Panc1 (cell line): ENCODE measurements at regions not wholly inside any gene's neighbourhood (a gene's known extent, or its start where the extent isn't known, plus 50 kb on each side); places are given as distances from the start of the nearest gene placed in this dataset.
A peak's percentile ranks its signal among the peaks of the same experiment; 100 is the strongest.

ENCODE experiments used
- ATAC-seq: fragments of 200-7000 bp; cut with Tn5 transposase; 2 replicates; pipeline ENCODE4 v1.9.1; 2020; ENCODE audit warnings: mild to moderate bottlenecking, moderate library complexity
- BruUV-seq: library from RNA; stranded (reverse); fragments of 400-500 nt; replicated peaks from 2 replicates; lab custom pipeline; 2021; lab: Mats Ljungman, UMichigan
- CTCF ChIA-PET: fragments of 300-600 bp; sonication (Branson Sonifier 250); formaldehyde crosslinking; loops from one replicate; lab custom pipeline; 2022; ENCODE audit warnings: antibody characterized with exemption; lab: Charles Lee
- POLR2A ChIA-PET: fragments of 300-600 bp; sonication (Branson Sonifier 250); formaldehyde crosslinking; loops from one replicate; lab custom pipeline; 2022; ENCODE audit warnings: antibody characterized with exemption; lab: Charles Lee
- DNase-seq: peaks from one replicate; pipeline ENCODE4 v3.0.0-alpha.2; 2010; ENCODE audit warnings: low read depth, low spot score
- H3K27ac ChIP-seq: 2 replicates; pipeline ENCODE4 v1.5.1; 2011; ENCODE audit warnings: mild to moderate bottlenecking, low read length, inconsistent platforms
- H3K27me3 ChIP-seq: fragments of 200-500 bp; sonication (Bioruptor generic); 2 replicates; pipeline ENCODE4 v1.6.0; 2014; ENCODE audit warnings: low read length, inconsistent platforms; ENCODE audit not compliant: control insufficient read depth, insufficient read depth
- H3K36me3 ChIP-seq: fragments of 200-500 bp; sonication (Bioruptor generic); 2 replicates; pipeline ENCODE4 v1.5.1; 2014; ENCODE audit warnings: inconsistent platforms, mild to moderate bottlenecking, low read length, moderate library complexity; ENCODE audit not compliant: control insufficient read depth, insufficient read depth
- H3K4me1 ChIP-seq: 2 replicates; pipeline ENCODE4 v1.5.1; 2011; ENCODE audit warnings: inconsistent platforms, mild to moderate bottlenecking, low read length, moderate library complexity; ENCODE audit not compliant: control insufficient read depth, insufficient read depth
- H3K4me3 ChIP-seq, 2 experiments: 2 replicates each; pipeline ENCODE4 v1.5.1; 2011 to 2012; ENCODE audit warnings: low read depth in 2 of 2, low read length in 2 of 2, mild to moderate bottlenecking in 2 of 2, inconsistent platforms in 1 of 2, moderate library complexity in 1 of 2
- H3K9me3 ChIP-seq: fragments of 200-500 bp; sonication (Bioruptor generic); 2 replicates; pipeline ENCODE4 v1.5.1; 2014; ENCODE audit warnings: low read depth, mild to moderate bottlenecking, inconsistent platforms, low read length, moderate library complexity; ENCODE audit not compliant: control insufficient read depth, insufficient read depth
- CTCF ChIP-seq: fragments of 450-650 bp; IDR thresholded peaks from 2 replicates; pipeline ENCODE4 v1.5.1; 2017; ENCODE audit warnings: mild to moderate bottlenecking
- POLR2AphosphoS5 ChIP-seq: IDR thresholded peaks from 2 replicates; pipeline ENCODE4 v1.6.1; 2012; ENCODE audit warnings: mild to moderate bottlenecking, low read depth, low read length, moderate library complexity
- REST ChIP-seq, 2 experiments: IDR thresholded peaks; 2 replicates each; pipeline ENCODE4 v1.6.1; 2011 to 2012; ENCODE audit warnings: low read depth in 2 of 2, control low read depth in 1 of 2, low read length in 1 of 2, mild to moderate bottlenecking in 1 of 2, moderate library complexity in 1 of 2; ENCODE audit not compliant: insufficient read depth in 1 of 2
- SIN3A ChIP-seq: IDR thresholded peaks from 2 replicates; pipeline ENCODE4 v1.6.1; 2012; ENCODE audit warnings: low read depth, mild to moderate bottlenecking, low read length, moderate library complexity, borderline replicate concordance; ENCODE audit not compliant: insufficient read depth
- TCF7L2 ChIP-seq: IDR thresholded peaks from 2 replicates; pipeline ENCODE4 v1.6.1; 2011; ENCODE audit warnings: mild to moderate bottlenecking, low read depth, low read length, inconsistent platforms
- in situ Hi-C: cut with HindIII; loops from 2 replicates; pipeline ENCODE4 v1.10.0; 2016; ENCODE audit warnings: low sequenced_read_pairs, low pct_unique_long_range_greater_than_20kb
- intact Hi-C: fragments of 100-400 bp; cut with micrococcal nuclease; formaldehyde crosslinking; loops from one replicate; pipeline ENCODE4 v1.10.0; 2022; ENCODE audit not compliant: unreplicated experiment

GRCh38 chr15:70308735-70309434 lies 211.2 kb upstream of the TLE3 start:
- ATAC-seq (no peak), DNase-seq (no peak)
- in situ Hi-C loops, result no loop called here
- no TSS peak for BruUV-seq
- Histone ChIP-seq H3K9me3 (peaks cover 7% of the 10 kb centered on the region; the same call in 1 of the 2 replicates), H3K27me3 (no peaks in the 10 kb centered on the region), H3K4me1 (no peaks in the 10 kb centered on the region), H3K4me3 (no peak overlapping the region), H3K27ac (no peak overlapping the region), H3K36me3 (no peaks in the 10 kb centered on the region)
- no peak for TF ChIP-seq SIN3A
- no peak for TF ChIP-seq POLR2AphosphoS5
- no peak for TF ChIP-seq REST (IDR thresholded peaks at IDR 0.05; ENCODE audit: insufficient read depth in 1 of 2, low read depth in 2 of 2, low read length in 1 of 2)
- no peak for TF ChIP-seq TCF7L2
- no peak for TF ChIP-seq CTCF
- intact Hi-C loops, result no loop called here
- ChIA-PET POLR2A (interaction anchor here (0.6 to 0.7 kb wide), 3 partner anchors 11 to 846 kb away, joined by 3 to 4 read pairs (median 4); no protein-coding TSS in a partner anchor), CTCF (interaction anchor here (0.7 kb wide), 1 partner anchor 8 kb away, joined by 6 read pairs; no protein-coding TSS in a partner anchor)

- Histone ChIP-seq H3K4me3 (no peak overlapping the region), H3K9me3 (peaks cover 7% of the 10 kb centered on the region; the same call in 1 of the 2 replicates), H3K27me3 (no peaks in the 10 kb centered on the region), H3K4me1 (no peaks in the 10 kb centered on the region), H3K36me3 (no peaks in the 10 kb centered on the region), H3K27ac (0 out of 2 replicates have a peak overlapping the region, but pooled peaks have one; percentile 6)
- ATAC-seq (no peak), DNase-seq (no peak)
- in situ Hi-C loops (no loop called here), intact Hi-C loops (no loop called here)
- POLR2A ChIA-PET, result no interaction called here
- TF ChIP-seq REST (IDR thresholded peaks at IDR 0.05; ENCODE audit: insufficient read depth in 1 of 2, low read depth in 2 of 2, low read length in 1 of 2) (no peak), TCF7L2 (no peak), SIN3A (no peak), POLR2AphosphoS5 (no peak), CTCF (no peak)
- CTCF ChIA-PET, result no interaction called here
- BruUV-seq, result no TSS peak
Observed at GRCh38 chr15:70308011-70308734, 210.5 kb upstream of the TLE3 start.
